KMS-11 (cell line): ENCODE measurements at regions not wholly inside any gene's neighbourhood (a gene's known extent, or its start where the extent isn't known, plus 50 kb on each side); places are given as distances from the start of the nearest gene placed in this dataset.
"Not testable (repeated sequence)": the region's sequence is repeated elsewhere in the genome, so short reads cannot be mapped to it uniquely, and the experiment has no call there.

Experiments
- H2AFZ ChIP-seq: fragments of 200-600 bp; sonication (generic); 2 replicates; pipeline ENCODE4 v1.6.1; 2016; ENCODE audit warnings: antibody characterized with exemption, mixed run types, low read depth
- H3K27ac ChIP-seq: fragments of 200-600 bp; sonication (generic); 2 replicates; pipeline ENCODE4 v1.6.1; 2016; ENCODE audit warnings: mild to moderate bottlenecking, mixed run types
- H3K27me3 ChIP-seq: fragments of 200-600 bp; sonication (generic); 2 replicates; pipeline ENCODE4 v1.6.1; 2017; ENCODE audit warnings: mild to moderate bottlenecking, low read depth, mixed run types, moderate library complexity; ENCODE audit not compliant: insufficient read depth
- H3K36me3 ChIP-seq: fragments of 200-600 bp; sonication (generic); 2 replicates; pipeline ENCODE4 v1.6.1; 2017; ENCODE audit warnings: mild to moderate bottlenecking, mixed run types; ENCODE audit not compliant: insufficient read depth
- H3K4me1 ChIP-seq: fragments of 200-600 bp; sonication (generic); 2 replicates; pipeline ENCODE4 v1.6.1; 2016; ENCODE audit warnings: mild to moderate bottlenecking, low read depth, mixed run types; ENCODE audit not compliant: poor library complexity, severe bottlenecking
- H3K4me2 ChIP-seq: fragments of 200-600 bp; sonication (generic); 2 replicates; pipeline ENCODE4 v1.7.0; 2016; ENCODE audit warnings: mild to moderate bottlenecking, mixed run types
- H3K4me3 ChIP-seq: fragments of 200-600 bp; sonication (generic); IDR thresholded peaks from 2 replicates; pipeline ENCODE4 v1.6.1; 2017; ENCODE audit warnings: low read depth, low read length, mixed read lengths; ENCODE audit not compliant: insufficient read depth
- H3K79me2 ChIP-seq: fragments of 200-600 bp; sonication (generic); 2 replicates; pipeline ENCODE4 v1.6.1; 2016; ENCODE audit warnings: low read depth, mixed run types; ENCODE audit not compliant: insufficient read depth
- H3K9ac ChIP-seq: fragments of 200-600 bp; sonication (generic); 2 replicates; pipeline ENCODE4 v1.6.1; 2016; ENCODE audit warnings: mild to moderate bottlenecking, mixed run types
- H4K20me1 ChIP-seq: fragments of 200-600 bp; sonication (generic); 2 replicates; pipeline ENCODE4 v1.6.1; 2016; ENCODE audit warnings: mild to moderate bottlenecking, mixed run types; ENCODE audit not compliant: insufficient read depth
- CTCF ChIP-seq: fragments of 200-600 bp; sonication (generic); conservative IDR thresholded peaks from 2 replicates; pipeline ENCODE4 v1.6.1; 2017; ENCODE audit warnings: low read depth, mild to moderate bottlenecking, antibody characterized with exemption, low read length, moderate library complexity, mixed read lengths

- H3K4me1 ChIP-seq, result no peaks in the 10 kb centered on the region
- no peak overlapping the region for H3K9ac ChIP-seq
- H3K79me2 ChIP-seq, result no peaks in the 10 kb centered on the region
- TF ChIP-seq CTCF, result no peak
- no peak overlapping the region for H3K27ac ChIP-seq
- H3K36me3 ChIP-seq, result no peaks in the 10 kb centered on the region
- H2AFZ ChIP-seq, result no peak overlapping the region
- no peak overlapping the region for H3K4me2 ChIP-seq
- H3K27me3 ChIP-seq, result no peaks in the 10 kb centered on the region
- H4K20me1 ChIP-seq, result no peaks in the 10 kb centered on the region
- H3K4me3 ChIP-seq, result no peak overlapping the region
These were observed 452.4 kb upstream of the PHF14 start for GRCh38 chr7:10521306-10521705.

- H3K36me3 ChIP-seq, H3K4me3 ChIP-seq, H3K27ac ChIP-seq, H3K4me2 ChIP-seq, H3K9ac ChIP-seq, H3K4me1 ChIP-seq, H3K27me3 ChIP-seq, H3K79me2 ChIP-seq, H4K20me1 ChIP-seq, H2AFZ ChIP-seq: not testable (repeated sequence)
These were observed 440.2 kb upstream of the PHF14 start for GRCh38 chr7:10533429-10533828.

- H3K79me2 ChIP-seq, result no peaks in the 10 kb centered on the region
- H3K36me3 ChIP-seq, result no peaks in the 10 kb centered on the region
- H2AFZ ChIP-seq, result no peak overlapping the region
- no peak overlapping the region for H3K4me3 ChIP-seq
- H3K27ac ChIP-seq, result no peak overlapping the region
- no peak overlapping the region for H3K4me2 ChIP-seq
- H3K27me3 ChIP-seq, result no peaks in the 10 kb centered on the region
- H4K20me1 ChIP-seq, result no peaks in the 10 kb centered on the region
- no peak overlapping the region for H3K9ac ChIP-seq
- no peak for TF ChIP-seq CTCF
- H3K4me1 ChIP-seq, result no peaks in the 10 kb centered on the region
These were observed 437.1 kb upstream of the PHF14 start for GRCh38 chr7:10536561-10536960.

- no peak overlapping the region for H3K4me2 ChIP-seq
- no peaks in the 10 kb centered on the region for H4K20me1 ChIP-seq
- H3K27ac ChIP-seq, result no peak overlapping the region
- TF ChIP-seq CTCF, result no peak
- H3K36me3 ChIP-seq, result no peaks in the 10 kb centered on the region
- no peaks in the 10 kb centered on the region for H3K4me1 ChIP-seq
- no peaks in the 10 kb centered on the region for H3K27me3 ChIP-seq
- H3K79me2 ChIP-seq, result no peaks in the 10 kb centered on the region
- no peak overlapping the region for H3K4me3 ChIP-seq
- no peak overlapping the region for H2AFZ ChIP-seq
- H3K9ac ChIP-seq, result no peak overlapping the region
These were observed 435.9 kb upstream of the PHF14 start for GRCh38 chr7:10537764-10538163.

GRCh38 chr7:10557375-10557774, 416.3 kb upstream of the PHF14 start:
- no peak overlapping the region for H3K9ac ChIP-seq
- H2AFZ ChIP-seq, result no peak overlapping the region
- no peak for TF ChIP-seq CTCF
- no peaks in the 10 kb centered on the region for H3K27me3 ChIP-seq
- no peak overlapping the region for H3K4me2 ChIP-seq
- H3K4me3 ChIP-seq, result no peak overlapping the region
- no peaks in the 10 kb centered on the region for H4K20me1 ChIP-seq
- no peaks in the 10 kb centered on the region for H3K36me3 ChIP-seq
- H3K4me1 ChIP-seq, result no peaks in the 10 kb centered on the region
- no peak overlapping the region for H3K27ac ChIP-seq
- H3K79me2 ChIP-seq, result no peaks in the 10 kb centered on the region
